ENCODE measurements at regions not wholly inside any gene's neighbourhood (a gene's known extent, or its start where the extent isn't known, plus 50 kb on each side); places are given as distances from the start of the nearest gene placed in this dataset.

GRCh38 chr7:115634633-115635032, 395.9 kb downstream of the TFEC start:
- Histone ChIP-seq H3K4me3 (ENCODE audit: low read depth in 1 of 2, low read length in 1 of 2) (no peak overlapping the region), H3K9me3 (no peaks in the 10 kb centered on the region), H3K4me1 (ENCODE audit: control insufficient read depth in 1 of 2, insufficient read depth in 1 of 2, low read depth in 1 of 2, low read length in 1 of 2) (no peaks in the 10 kb centered on the region), H3K27ac (no peak overlapping the region), H3K27me3 (no peaks in the 10 kb centered on the region), H3K36me3 (no peaks in the 10 kb centered on the region)
- TF ChIP-seq CTCF (IDR thresholded peaks at IDR 0.05) = no peak

- no peak for TF ChIP-seq CTCF (IDR thresholded peaks at IDR 0.05)
- Histone ChIP-seq H3K4me3 (ENCODE audit: low read depth in 1 of 2, low read length in 1 of 2) (no peak overlapping the region), H3K27ac (no peak overlapping the region), H3K9me3 (no peaks in the 10 kb centered on the region), H3K27me3 (no peaks in the 10 kb centered on the region), H3K36me3 (no peaks in the 10 kb centered on the region), H3K4me1 (ENCODE audit: control insufficient read depth in 1 of 2, insufficient read depth in 1 of 2, low read depth in 1 of 2, low read length in 1 of 2) (no peaks in the 10 kb centered on the region)
Measured at GRCh38 chr7:115632636-115633035, 397.9 kb downstream of the TFEC start.

- Histone ChIP-seq H3K36me3 (no peaks in the 10 kb centered on the region), H3K4me1 (ENCODE audit: control insufficient read depth in 1 of 2, insufficient read depth in 1 of 2, low read depth in 1 of 2, low read length in 1 of 2) (no peaks in the 10 kb centered on the region), H3K27ac (no peak overlapping the region), H3K4me3 (ENCODE audit: low read depth in 1 of 2, low read length in 1 of 2) (no peak overlapping the region), H3K9me3 (no peaks in the 10 kb centered on the region), H3K27me3 (no peaks in the 10 kb centered on the region)
- no peak for TF ChIP-seq CTCF (IDR thresholded peaks at IDR 0.05)
Measured at GRCh38 chr7:115631782-115632181, 398.8 kb downstream of the TFEC start.

GRCh38 chr7:115630049-115630448, 400.5 kb downstream of the TFEC start:
- TF ChIP-seq CTCF (IDR thresholded peaks at IDR 0.05) = no peak
- Histone ChIP-seq H3K4me1 (ENCODE audit: control insufficient read depth in 1 of 2, insufficient read depth in 1 of 2, low read depth in 1 of 2, low read length in 1 of 2) (no peaks in the 10 kb centered on the region), H3K27me3 (no peaks in the 10 kb centered on the region), H3K27ac (no peak overlapping the region), H3K36me3 (no peaks in the 10 kb centered on the region), H3K4me3 (ENCODE audit: low read depth in 1 of 2, low read length in 1 of 2) (no peak overlapping the region), H3K9me3 (no peaks in the 10 kb centered on the region)

- H3K9me3 ChIP-seq = no peaks in the 10 kb centered on the region
- no peaks in the 10 kb centered on the region for H3K4me1 ChIP-seq (ENCODE audit: control insufficient read depth in 1 of 2, insufficient read depth in 1 of 2, low read depth in 1 of 2, low read length in 1 of 2)
- H3K27ac ChIP-seq = no peak overlapping the region
- no peaks in the 10 kb centered on the region for H3K27me3 ChIP-seq
- no peak overlapping the region for H3K4me3 ChIP-seq (ENCODE audit: low read depth in 1 of 2, low read length in 1 of 2)
- H3K36me3 ChIP-seq = no peaks in the 10 kb centered on the region
- no peak for TF ChIP-seq CTCF (IDR thresholded peaks at IDR 0.05)
Measured at GRCh38 chr7:115618676-115619075, 411.9 kb downstream of the TFEC start.

- no peaks in the 10 kb centered on the region for H3K4me1 ChIP-seq (ENCODE audit: control insufficient read depth in 1 of 2, insufficient read depth in 1 of 2, low read depth in 1 of 2, low read length in 1 of 2)
- H3K27me3 ChIP-seq = no peaks in the 10 kb centered on the region
- no peaks in the 10 kb centered on the region for H3K36me3 ChIP-seq
- no peaks in the 10 kb centered on the region for H3K9me3 ChIP-seq
- TF ChIP-seq CTCF (IDR thresholded peaks at IDR 0.05) = no peak
- H3K27ac ChIP-seq = no peak overlapping the region
- no peak overlapping the region for H3K4me3 ChIP-seq (ENCODE audit: low read depth in 1 of 2, low read length in 1 of 2)
Measured at GRCh38 chr7:115613836-115614235, 416.7 kb downstream of the TFEC start.
